SJSA1 (cell line): ENCODE measurements at regions not wholly inside any gene's neighbourhood (a gene's known extent, or its start where the extent isn't known, plus 50 kb on each side); places are given as distances from the start of the nearest gene placed in this dataset.

Experiments
- DNase-seq, 2 experiments: peaks; one replicate each; pipeline ENCODE4 v3.0.0-alpha.2; 2015 to 2020; ENCODE audit warnings: low spot score in 2 of 2, low read depth in 1 of 2
- H3K27ac ChIP-seq: fragments of 250-450 bp; sonication (Bioruptor Pico); 2 replicates; pipeline ENCODE4 v1.5.1; 2020; ENCODE audit warnings: mild to moderate bottlenecking, moderate library complexity
- H3K27me3 ChIP-seq: fragments of 250-450 bp; sonication (Bioruptor Pico); replicated peaks from 2 replicates; pipeline ENCODE4 v1.5.1; 2020; ENCODE audit warnings: mild to moderate bottlenecking, moderate library complexity
- H3K36me3 ChIP-seq: fragments of 250-450 bp; sonication (Bioruptor Pico); 2 replicates; pipeline ENCODE4 v1.5.1; 2020; ENCODE audit warnings: mild to moderate bottlenecking
- H3K4me1 ChIP-seq: fragments of 250-450 bp; sonication (Bioruptor Pico); replicated peaks from 2 replicates; pipeline ENCODE4 v1.6.1; 2021; ENCODE audit warnings: mild to moderate bottlenecking
- H3K4me3 ChIP-seq: fragments of 250-450 bp; sonication (Bioruptor Pico); 2 replicates; pipeline ENCODE4 v1.5.1; 2020; ENCODE audit warnings: mild to moderate bottlenecking
- H3K9me3 ChIP-seq: fragments of 250-450 bp; sonication (Bioruptor Pico); replicated peaks from 2 replicates; pipeline ENCODE4 v1.5.1; 2020; ENCODE audit warnings: mild to moderate bottlenecking

DNA sequence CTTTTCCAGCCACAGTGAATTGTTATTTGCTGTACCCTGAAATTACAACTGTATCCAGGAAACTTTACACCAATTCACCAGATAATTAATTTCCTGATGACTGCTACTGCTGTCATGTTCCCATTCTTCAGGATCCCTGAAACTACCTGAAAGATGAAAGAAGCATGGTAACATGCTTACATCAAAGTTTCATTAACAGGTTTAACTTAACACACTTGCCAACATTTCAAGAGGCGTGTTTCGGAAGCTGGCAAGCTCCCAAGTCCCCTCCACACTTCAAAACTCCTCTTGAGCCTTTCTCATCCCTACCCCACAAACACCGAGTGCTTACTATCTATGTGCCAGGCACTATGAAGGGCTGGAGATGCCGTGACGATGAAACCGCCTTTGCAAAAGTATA lies 88.6 kb downstream of the MPP7 start:
- Histone ChIP-seq H3K9me3 (no peaks in the 10 kb centered on the region), H3K4me3 (no peak overlapping the region), H3K27me3 (no peaks in the 10 kb centered on the region), H3K27ac (no peak overlapping the region), H3K4me1 (peaks cover 24% of the 10 kb centered on the region), H3K36me3 (no peaks in the 10 kb centered on the region)
- DNase-seq = no peak

DNA sequence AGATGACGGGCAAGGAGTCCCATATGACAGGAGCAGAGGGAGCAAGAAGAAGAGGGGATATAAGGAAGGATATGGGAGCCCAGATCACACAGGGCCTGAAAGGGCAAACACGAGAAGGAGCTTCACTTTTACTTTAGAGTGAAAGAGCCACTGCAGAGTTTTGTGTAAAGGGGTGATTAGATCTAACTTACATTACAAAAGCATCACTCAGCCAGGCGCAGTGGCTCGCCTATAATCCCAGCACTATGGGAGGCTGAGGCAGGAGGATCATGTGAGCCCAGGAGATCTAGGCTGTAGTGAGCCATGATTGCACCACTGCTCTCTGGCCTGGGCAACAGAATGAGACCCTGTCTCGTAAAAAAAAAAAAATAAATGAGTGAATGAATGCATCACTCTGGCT lies 91.1 kb downstream of the MPP7 start:
- H3K4me3 ChIP-seq = no peak overlapping the region
- H3K27ac ChIP-seq = no peak overlapping the region
- H3K9me3 ChIP-seq = no peaks in the 10 kb centered on the region
- H3K27me3 ChIP-seq = no peaks in the 10 kb centered on the region
- no peaks in the 10 kb centered on the region for H3K36me3 ChIP-seq
- DNase-seq = no peak
- H3K4me1 ChIP-seq = no peaks in the 10 kb centered on the region

DNA sequence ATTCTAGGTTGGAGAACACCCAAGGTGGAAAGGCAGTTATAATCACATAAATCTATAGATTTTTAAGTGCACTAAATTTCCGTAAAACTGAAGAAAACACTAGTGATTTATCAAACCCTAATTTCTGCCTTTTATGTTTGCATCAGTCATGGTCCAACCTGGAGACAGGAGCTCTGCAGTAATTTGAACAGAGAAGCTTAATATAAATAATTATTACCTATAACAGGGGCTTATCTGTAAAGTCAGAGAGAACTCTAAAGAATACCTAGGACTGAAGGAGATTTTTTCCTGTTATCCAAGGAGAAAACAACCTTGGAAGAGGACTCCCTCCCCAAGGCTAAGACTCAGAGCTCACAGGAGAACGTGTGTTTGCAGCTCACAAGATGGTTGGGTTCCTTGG lies 95.1 kb downstream of the MPP7 start:
- no peak for DNase-seq
- no peaks in the 10 kb centered on the region for H3K27me3 ChIP-seq
- H3K9me3 ChIP-seq = no peaks in the 10 kb centered on the region
- H3K4me1 ChIP-seq = no peaks in the 10 kb centered on the region
- no peaks in the 10 kb centered on the region for H3K36me3 ChIP-seq
- no peak overlapping the region for H3K4me3 ChIP-seq
- no peak overlapping the region for H3K27ac ChIP-seq

DNA sequence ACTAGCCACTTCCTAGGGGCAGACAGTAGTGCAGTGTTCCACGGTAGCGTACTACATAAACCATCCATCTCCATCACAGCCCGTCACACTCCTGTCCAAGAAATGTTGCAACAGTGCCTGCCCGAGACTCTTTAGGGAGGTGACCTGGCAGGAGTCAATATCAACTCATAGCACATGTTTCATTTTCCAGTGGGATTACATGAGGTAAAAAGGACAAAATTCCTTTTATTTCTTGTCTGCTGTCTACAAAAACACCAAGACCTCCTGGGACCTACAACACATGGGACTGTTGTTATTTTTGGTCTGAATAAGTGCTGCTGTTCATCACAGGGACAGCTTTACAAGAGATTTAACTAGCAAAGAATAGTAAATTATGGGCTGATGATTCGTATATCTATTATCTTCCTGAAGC lies 99.9 kb downstream of the MPP7 start:
- Histone ChIP-seq H3K4me3 (no peak overlapping the region), H3K27me3 (peaks cover 8% of the 10 kb centered on the region), H3K4me1 (peaks cover 7% of the 10 kb centered on the region; the same call in 1 of the 2 replicates), H3K27ac (no peak overlapping the region), H3K36me3 (no peaks in the 10 kb centered on the region), H3K9me3 (no peaks in the 10 kb centered on the region)
- DNase-seq = no peak

DNA sequence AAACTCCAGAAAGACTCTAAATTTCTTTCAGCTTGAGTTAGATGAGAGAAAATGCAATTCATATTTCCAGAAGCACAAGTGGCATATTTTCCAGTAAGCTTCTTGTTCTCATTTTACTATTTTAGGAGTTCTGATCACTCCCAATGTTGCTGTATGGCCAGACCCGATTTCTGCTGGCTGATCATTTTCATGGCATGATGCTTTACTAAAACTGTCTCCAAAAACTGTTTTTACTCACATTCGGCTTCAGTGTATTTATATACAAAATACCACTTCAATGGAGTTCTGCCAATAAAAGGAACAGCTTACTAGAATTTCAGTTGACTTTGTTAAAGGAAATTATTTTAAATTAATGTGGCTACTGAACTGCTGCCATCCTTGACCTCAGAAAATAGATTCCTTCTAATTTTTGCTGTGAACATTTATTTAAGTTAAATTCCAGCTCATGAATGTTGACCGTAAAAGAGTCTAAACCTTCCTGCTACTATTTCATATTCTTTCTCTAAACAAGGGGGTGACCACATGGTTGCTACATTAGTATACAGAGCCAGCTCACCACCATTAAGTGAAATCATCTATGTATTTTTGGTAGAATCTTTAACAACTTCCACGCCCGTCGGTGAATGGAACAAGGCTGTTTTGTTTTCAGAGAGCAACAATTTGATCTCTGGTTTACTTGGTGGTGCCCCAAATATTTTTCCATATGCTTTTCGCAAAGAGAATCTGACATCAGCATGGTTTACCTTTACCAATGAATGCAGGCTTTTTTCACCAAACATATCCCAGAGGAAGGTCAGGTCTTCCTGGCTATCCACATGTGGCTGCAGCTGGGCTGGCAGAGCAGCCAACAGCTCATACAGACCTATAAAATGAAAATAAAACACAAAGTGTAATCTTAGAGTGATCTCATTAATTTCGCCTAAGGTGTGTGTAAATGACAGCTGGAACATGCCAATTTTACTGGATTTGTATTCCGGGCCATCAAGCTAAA lies 101.2 kb downstream of the MPP7 start:
- H3K4me3 ChIP-seq = no peak overlapping the region
- peaks cover 7% of the 10 kb centered on the region; the same call in 1 of the 2 replicates for H3K4me1 ChIP-seq
- no peaks in the 10 kb centered on the region for H3K36me3 ChIP-seq
- H3K9me3 ChIP-seq = no peaks in the 10 kb centered on the region
- peaks cover 8% of the 10 kb centered on the region for H3K27me3 ChIP-seq
- DNase-seq = peak in 1 of 2 experiments; percentile 14
- no peak overlapping the region for H3K27ac ChIP-seq

DNA sequence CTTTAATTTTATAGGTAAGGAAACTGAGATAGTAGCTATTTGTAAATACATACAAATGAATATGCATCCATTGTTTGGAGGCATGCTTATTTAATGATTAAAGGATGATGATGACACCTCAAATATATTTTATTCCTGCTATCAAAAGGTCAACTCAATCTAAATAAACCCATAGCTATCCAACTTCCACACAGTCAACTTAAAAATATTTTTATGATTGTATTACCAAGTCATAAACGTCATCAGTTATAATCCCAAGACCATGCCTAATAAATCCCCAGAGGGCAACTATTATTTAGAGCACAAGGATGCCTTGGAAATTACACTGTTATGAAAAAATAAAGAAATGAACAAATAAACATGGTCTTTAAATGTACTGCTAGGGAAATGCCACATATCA lies 102.1 kb downstream of the MPP7 start:
- Histone ChIP-seq H3K36me3 (no peaks in the 10 kb centered on the region), H3K27me3 (peaks cover 8% of the 10 kb centered on the region), H3K4me1 (peaks cover 7% of the 10 kb centered on the region; the same call in 1 of the 2 replicates), H3K27ac (no peak overlapping the region), H3K4me3 (no peak overlapping the region), H3K9me3 (no peaks in the 10 kb centered on the region)
- DNase-seq = no peak

DNA sequence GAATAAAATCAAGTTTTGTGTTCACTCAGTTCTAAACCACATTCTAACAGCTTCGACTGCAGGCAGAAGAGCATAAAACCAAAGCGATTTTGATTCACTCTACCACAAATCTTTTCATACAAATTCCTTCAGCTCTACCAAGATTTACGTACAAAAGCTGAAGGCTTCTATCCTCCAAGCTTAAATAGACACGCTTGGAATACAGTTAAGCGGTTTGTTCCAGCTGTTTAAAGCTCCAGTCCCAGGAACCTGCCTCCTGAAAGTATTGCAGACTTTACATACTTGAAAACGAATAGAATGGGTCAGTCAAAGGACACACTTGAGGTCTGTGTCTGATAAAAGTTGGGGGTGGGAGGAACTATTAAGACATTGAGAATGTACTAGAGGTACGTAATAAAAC lies 102.9 kb downstream of the MPP7 start:
- no peak for DNase-seq
- Histone ChIP-seq H3K27me3 (peaks cover 8% of the 10 kb centered on the region), H3K4me1 (peaks cover 7% of the 10 kb centered on the region; the same call in 1 of the 2 replicates), H3K36me3 (no peaks in the 10 kb centered on the region), H3K9me3 (no peaks in the 10 kb centered on the region), H3K4me3 (no peak overlapping the region), H3K27ac (no peak overlapping the region)

DNA sequence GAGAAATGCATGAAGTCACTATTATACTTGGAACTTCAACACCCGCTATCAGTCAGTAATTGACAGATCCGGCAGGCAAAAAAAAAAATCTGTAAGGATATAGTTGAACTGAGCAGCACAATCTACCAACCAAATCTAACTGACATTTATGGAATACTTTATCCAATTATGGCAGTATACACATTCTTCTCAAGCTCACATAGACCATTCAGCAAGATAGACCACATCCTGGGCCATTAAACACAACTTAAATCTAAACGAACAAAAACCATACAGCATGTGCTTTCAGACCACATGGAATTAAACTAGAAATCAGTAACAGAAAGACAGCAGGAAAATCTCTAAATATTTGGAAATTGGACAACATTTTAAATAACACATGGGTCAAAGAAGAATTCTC lies 112.7 kb downstream of the MPP7 start:
- Histone ChIP-seq H3K4me3 (no peak overlapping the region), H3K4me1 (no peaks in the 10 kb centered on the region)
- no peak for DNase-seq

DNA sequence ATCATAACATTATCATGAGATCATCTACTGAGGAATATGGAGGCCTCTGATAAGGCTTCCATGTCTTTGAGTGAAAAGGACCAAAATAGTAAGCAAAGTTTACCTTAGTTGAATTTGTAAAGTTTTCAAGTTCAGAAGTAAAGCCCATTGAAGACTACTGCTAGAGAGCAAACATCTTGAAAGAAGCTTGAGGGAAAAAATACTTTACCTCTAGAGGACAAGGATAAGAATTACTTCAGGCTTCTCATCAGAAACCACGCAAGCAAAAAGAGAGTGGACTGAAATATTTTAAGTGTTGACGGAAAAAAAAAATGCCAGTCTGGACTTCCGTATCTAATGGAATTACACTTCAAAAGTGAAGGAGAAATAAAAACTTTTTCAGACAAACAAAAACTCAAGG lies 114.3 kb downstream of the MPP7 start:
- no peak for DNase-seq
- H3K4me1 ChIP-seq = no peaks in the 10 kb centered on the region
- peaks cover 2% of the 10 kb centered on the region; the same call in 1 of the 2 replicates for H3K27me3 ChIP-seq

More for the DNA sequence above, 112.7 kb downstream of the MPP7 start:
- peaks cover 2% of the 10 kb centered on the region; the same call in 1 of the 2 replicates for H3K27me3 ChIP-seq
- H3K27ac ChIP-seq = no peak overlapping the region
- H3K36me3 ChIP-seq = no peaks in the 10 kb centered on the region
- no peaks in the 10 kb centered on the region for H3K9me3 ChIP-seq

DNA sequence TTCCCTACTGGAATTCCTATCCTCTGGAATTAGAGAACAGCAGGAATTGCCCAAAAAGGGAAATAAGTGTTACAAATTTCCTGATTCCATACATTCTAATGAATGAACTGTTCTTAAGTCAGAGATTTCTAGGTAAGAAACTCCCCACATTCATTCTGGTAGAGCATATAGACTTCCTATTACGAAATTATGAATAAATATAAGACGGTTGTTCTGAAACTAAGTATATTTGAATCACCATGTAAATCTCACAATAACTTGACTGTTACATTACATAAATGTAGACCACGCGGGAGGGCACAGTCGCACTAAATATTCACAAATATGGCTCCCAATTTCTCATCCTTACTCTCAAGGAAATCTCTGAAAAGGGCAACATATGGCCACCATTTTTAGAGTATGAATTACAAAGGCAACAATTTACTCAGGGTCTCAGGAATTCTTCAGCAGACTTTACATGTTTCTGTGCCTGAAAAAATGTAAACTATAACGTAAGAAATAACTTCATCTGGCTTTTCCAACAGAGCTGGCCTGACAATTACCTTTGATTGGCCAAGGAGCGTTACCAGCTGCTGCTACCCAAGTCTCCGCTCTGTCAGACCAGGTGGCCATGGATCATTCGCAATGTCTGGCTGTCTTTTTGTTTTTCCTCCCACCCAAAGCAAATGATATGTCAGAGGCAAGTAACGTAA lies 115.8 kb downstream of the MPP7 start:
- peaks cover 2% of the 10 kb centered on the region; the same call in 1 of the 2 replicates for H3K27me3 ChIP-seq
- H3K9me3 ChIP-seq = no peaks in the 10 kb centered on the region
- no peak overlapping the region for H3K4me3 ChIP-seq
- H3K36me3 ChIP-seq = no peaks in the 10 kb centered on the region
- H3K4me1 ChIP-seq = no peaks in the 10 kb centered on the region
- no peak overlapping the region for H3K27ac ChIP-seq
- no peak for DNase-seq

More for the DNA sequence above, 114.3 kb downstream of the MPP7 start:
- H3K36me3 ChIP-seq = no peaks in the 10 kb centered on the region
- no peak overlapping the region for H3K4me3 ChIP-seq
- no peak overlapping the region for H3K27ac ChIP-seq
- H3K9me3 ChIP-seq = no peaks in the 10 kb centered on the region

DNA sequence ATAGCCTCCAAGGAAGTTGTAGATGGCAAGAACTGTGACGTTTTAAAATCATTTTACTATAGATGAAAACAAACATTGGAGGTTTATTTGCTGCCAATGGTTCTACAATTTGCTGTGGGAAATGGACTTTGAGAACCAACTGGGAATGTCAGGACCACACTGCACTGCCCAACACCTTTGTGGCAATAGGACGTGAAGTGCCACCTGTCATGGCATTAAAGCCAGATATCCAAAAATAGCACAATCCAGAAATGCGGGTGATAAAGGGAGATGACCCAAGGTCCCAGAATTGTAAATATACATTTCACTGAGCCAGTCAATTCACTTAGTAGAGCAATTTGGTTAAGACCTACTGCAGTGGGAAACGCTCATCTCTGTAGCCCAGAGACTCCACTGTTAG lies 116.4 kb downstream of the MPP7 start:
- no peak for DNase-seq
- no peaks in the 10 kb centered on the region for H3K9me3 ChIP-seq
- no peaks in the 10 kb centered on the region for H3K36me3 ChIP-seq
- no peaks in the 10 kb centered on the region for H3K4me1 ChIP-seq
- no peak overlapping the region for H3K27ac ChIP-seq
- no peak overlapping the region for H3K4me3 ChIP-seq
- peaks cover 2% of the 10 kb centered on the region; the same call in 1 of the 2 replicates for H3K27me3 ChIP-seq

DNA sequence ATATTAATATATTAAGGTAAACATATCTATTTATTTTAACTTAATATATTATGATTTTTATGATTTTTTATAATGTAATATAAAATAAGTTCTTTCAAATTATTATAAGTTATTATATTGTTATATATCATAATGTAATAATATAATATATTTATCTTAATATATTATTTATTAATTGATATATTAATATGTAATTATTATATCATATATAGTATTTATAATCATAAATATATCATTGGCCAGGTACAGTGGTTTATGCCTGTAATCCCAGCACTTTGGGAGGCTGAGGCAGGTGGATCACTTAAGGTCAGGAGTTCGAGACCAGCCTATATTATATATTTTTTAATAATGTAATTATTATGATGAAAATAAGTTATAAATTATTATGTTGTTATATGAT lies 118.1 kb downstream of the MPP7 start:
- no peak for DNase-seq
- Histone ChIP-seq H3K27me3 (peaks cover 2% of the 10 kb centered on the region; the same call in 1 of the 2 replicates), H3K9me3 (no peaks in the 10 kb centered on the region), H3K4me1 (no peaks in the 10 kb centered on the region), H3K4me3 (no peak overlapping the region), H3K36me3 (no peaks in the 10 kb centered on the region), H3K27ac (no peak overlapping the region)

DNA sequence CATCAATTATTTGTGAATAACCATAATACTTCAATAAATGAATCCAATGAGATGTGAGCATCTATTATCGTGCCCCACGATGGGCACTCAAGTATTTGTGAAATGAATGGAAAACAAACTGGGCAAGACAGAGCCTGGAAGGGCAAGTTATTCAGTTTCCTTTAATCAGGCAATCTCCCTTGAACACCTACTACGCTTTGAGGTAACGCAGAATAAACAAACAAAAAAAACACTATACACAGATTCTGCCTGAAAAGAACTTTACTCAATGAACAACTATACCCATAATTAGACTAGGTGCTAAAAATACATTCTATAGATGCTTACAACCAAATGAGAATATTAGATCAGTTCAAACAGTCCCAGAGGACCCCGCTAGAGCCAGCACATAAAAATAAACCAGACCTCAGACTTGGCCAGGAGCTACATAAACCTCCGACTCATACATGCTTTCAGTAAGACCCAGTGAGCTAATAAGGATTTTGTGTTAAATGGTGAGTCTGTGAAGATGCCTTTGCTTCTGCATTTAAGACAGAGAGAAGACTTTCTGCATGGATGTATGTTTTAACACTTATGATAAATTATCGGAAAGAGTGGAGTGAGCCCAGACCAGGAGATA lies 121.3 kb downstream of the MPP7 start:
- Histone ChIP-seq H3K9me3 (no peaks in the 10 kb centered on the region), H3K27ac (no peak overlapping the region), H3K27me3 (no peaks in the 10 kb centered on the region; the same call in 1 of the 2 replicates), H3K4me3 (no peak overlapping the region), H3K4me1 (no peaks in the 10 kb centered on the region), H3K36me3 (no peaks in the 10 kb centered on the region)
- DNase-seq = no peak
